ENCODE measurements at regions not wholly inside any gene's neighbourhood (a gene's known extent, or its start where the extent isn't known, plus 50 kb on each side); places are given as distances from the start of the nearest gene placed in this dataset.
"Not testable (repeated sequence)": the region's sequence is repeated elsewhere in the genome, so short reads cannot be mapped to it uniquely, and the experiment has no call there.

GRCh38 chr6:86872810-86873209 is 64.5 kb upstream of the HTR1E start:
- DNase-seq: not testable (repeated sequence)

GRCh38 chr6:86871681-86872080 is 65.6 kb upstream of the HTR1E start:
- no peak for DNase-seq

GRCh38 chr6:86869500-86869899 is 67.8 kb upstream of the HTR1E start:
- DNase-seq: no peak

GRCh38 chr6:86859513-86859912 is 77.8 kb upstream of the HTR1E start:
- DNase-seq: no peak

- no peak for DNase-seq
Observed at GRCh38 chr6:86858970-86859369, 78.4 kb upstream of the HTR1E start.

- no peak for DNase-seq
Observed at GRCh38 chr6:86857783-86858182, 79.5 kb upstream of the HTR1E start.

- peak in 1 of 2 experiments; percentile 8 for DNase-seq
Observed at GRCh38 chr6:86856937-86857563, 80.3 kb upstream of the HTR1E start.

- no peak for DNase-seq
Observed at GRCh38 chr6:86856379-86856778, 80.9 kb upstream of the HTR1E start.

GRCh38 chr6:86848986-86849385 is 88.3 kb upstream of the HTR1E start:
- no peak for DNase-seq

- no peak for DNase-seq
Observed at GRCh38 chr6:86832686-86833085, 104.6 kb upstream of the HTR1E start.

- DNase-seq: no peak
Observed at GRCh38 chr6:86825436-86825835, 111.9 kb upstream of the HTR1E start.

- DNase-seq: no peak
Observed at GRCh38 chr6:86822747-86823146, 114.6 kb upstream of the HTR1E start.

GRCh38 chr6:86820750-86821149 is 116.6 kb upstream of the HTR1E start:
- no peak for DNase-seq

GRCh38 chr6:86793649-86794048 is 143.7 kb upstream of the HTR1E start:
- no peak for DNase-seq

GRCh38 chr6:86791476-86791875 is 145.9 kb upstream of the HTR1E start:
- no peak for DNase-seq

GRCh38 chr6:86789779-86790411 is 147.4 kb upstream of the HTR1E start:
- DNase-seq: no peak

GRCh38 chr6:86782328-86782727 is 155.0 kb upstream of the HTR1E start:
- no peak for DNase-seq

- no peak for DNase-seq
Observed at GRCh38 chr6:86780923-86781322, 156.4 kb upstream of the HTR1E start.

GRCh38 chr6:86775893-86776292 is 161.4 kb upstream of the HTR1E start:
- DNase-seq: no peak

- no peak for DNase-seq
Observed at GRCh38 chr6:86765211-86765610, 172.1 kb upstream of the HTR1E start.

GRCh38 chr6:86759953-86760352 is 177.4 kb upstream of the HTR1E start:
- not testable (repeated sequence) for DNase-seq

GRCh38 chr6:86756640-86757229 is 180.6 kb upstream of the HTR1E start:
- no peak for DNase-seq

- DNase-seq: no peak
Observed at GRCh38 chr6:86744048-86744447, 193.3 kb upstream of the HTR1E start.

GRCh38 chr6:86738078-86738477 is 199.2 kb upstream of the HTR1E start:
- DNase-seq: no peak

GRCh38 chr6:86731631-86732030 is 205.7 kb upstream of the HTR1E start:
- DNase-seq: not testable (repeated sequence)

Measured in NCI-H446 (cell line).